Stomach (tissue), 4 donors: ENCODE measurements at regions not wholly inside any gene's neighbourhood (a gene's known extent, or its start where the extent isn't known, plus 50 kb on each side); places are given as distances from the start of the nearest gene placed in this dataset.

Experiments used
- CTCF ChIP-seq, 7 experiments: fragments of 450-650 bp in 4 of 7; fragments of 200-600 bp in 3 of 7; sonication (generic) in 3 of 7; IDR thresholded peaks; one replicate each; pipeline ENCODE4 v1.5.1; 2016 to 2019; ENCODE audit warnings: antibody characterized with exemption in 7 of 7, control low read depth in 2 of 7, mild to moderate bottlenecking in 1 of 7
- EP300 ChIP-seq: sonication (generic); formaldehyde crosslinking; IDR thresholded peaks from one replicate; pipeline ENCODE4 v1.6.1; 2017; ENCODE audit warnings: antibody characterized with exemption
- POLR2A ChIP-seq, 4 donors: fragments of 450-650 bp; IDR thresholded peaks; one replicate each; pipeline ENCODE4 v1.6.1; 2016; ENCODE audit warnings: antibody characterized with exemption in 4 of 4, control low read depth in 2 of 4, mild to moderate bottlenecking in 1 of 4, moderate library complexity in 1 of 4
- POLR2AphosphoS5 ChIP-seq, 3 donors: sonication (generic); formaldehyde crosslinking; IDR thresholded peaks; one replicate each; pipeline ENCODE4 v1.6.1; 2016; ENCODE audit warnings: antibody characterized with exemption in 3 of 3

GRCh38 chr13:79900356-79900755 lies 419.4 kb downstream of the NDFIP2 start:
- TF ChIP-seq POLR2AphosphoS5 (IDR thresholded peaks at IDR 0.05) (no peak), POLR2A (IDR thresholded peaks at IDR 0.05) (no peak), CTCF (IDR thresholded peaks at IDR 0.05) (no peak), EP300 (no peak)
